ENCODE measurements at regions not wholly inside any gene's neighbourhood (a gene's known extent, or its start where the extent isn't known, plus 50 kb on each side); places are given as distances from the start of the nearest gene placed in this dataset.
"Not testable (repeated sequence)": the region's sequence is repeated elsewhere in the genome, so short reads cannot be mapped to it uniquely, and the experiment has no call there.

DNA sequence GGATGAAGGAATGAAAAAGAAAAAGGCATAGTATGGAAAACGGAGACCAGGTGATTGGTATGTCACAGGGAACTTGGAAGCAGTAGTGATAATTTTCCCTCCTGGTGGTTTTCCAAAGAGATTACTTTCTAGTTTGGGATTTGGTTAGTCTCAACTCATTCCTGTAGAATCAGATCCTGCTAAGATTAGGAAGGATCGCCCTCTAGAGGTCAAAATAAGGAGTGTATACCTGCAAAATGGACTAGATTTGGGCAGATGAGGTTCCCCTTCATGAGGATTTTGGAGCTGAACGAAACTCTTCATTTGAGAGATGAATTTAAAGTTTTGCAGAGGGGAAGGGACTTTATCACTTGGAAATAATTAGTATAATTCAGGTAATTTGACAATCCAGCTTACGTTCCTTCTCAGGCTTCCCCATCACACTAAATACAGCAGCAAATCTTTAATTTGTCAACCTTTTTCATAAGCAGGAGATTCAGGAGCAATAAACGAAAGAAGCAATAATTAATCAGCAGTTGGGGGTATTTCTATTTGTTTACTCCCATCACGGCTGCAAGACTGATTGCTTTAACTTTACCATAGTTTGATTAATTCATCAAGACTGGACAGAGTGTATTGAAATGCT is 65.2 kb downstream of the CCDC195 start:
- no peak overlapping the region for H3K4me3 ChIP-seq (ENCODE audit: low read length)
- no peaks in the 10 kb centered on the region for H3K27me3 ChIP-seq (ENCODE audit: control insufficient read depth, insufficient read depth, low read length)
- 5% methylated on average over 3 of the region's 6 CpGs for WGBS (ENCODE audit: insufficient coverage, low lambda C conversion rate)
- H3K4me1 ChIP-seq (ENCODE audit: control insufficient read depth, insufficient read depth, low read length) = no peaks in the 10 kb centered on the region
- no peak overlapping the region for H3K27ac ChIP-seq (ENCODE audit: low read length)
- DNase-seq = peak; percentile 19 to 23
- H3K9me3 ChIP-seq (ENCODE audit: control insufficient read depth, low read depth, low read length) = peaks cover 8% of the 10 kb centered on the region
- H3K36me3 ChIP-seq (ENCODE audit: control insufficient read depth, insufficient read depth, low read length) = no peaks in the 10 kb centered on the region

DNA sequence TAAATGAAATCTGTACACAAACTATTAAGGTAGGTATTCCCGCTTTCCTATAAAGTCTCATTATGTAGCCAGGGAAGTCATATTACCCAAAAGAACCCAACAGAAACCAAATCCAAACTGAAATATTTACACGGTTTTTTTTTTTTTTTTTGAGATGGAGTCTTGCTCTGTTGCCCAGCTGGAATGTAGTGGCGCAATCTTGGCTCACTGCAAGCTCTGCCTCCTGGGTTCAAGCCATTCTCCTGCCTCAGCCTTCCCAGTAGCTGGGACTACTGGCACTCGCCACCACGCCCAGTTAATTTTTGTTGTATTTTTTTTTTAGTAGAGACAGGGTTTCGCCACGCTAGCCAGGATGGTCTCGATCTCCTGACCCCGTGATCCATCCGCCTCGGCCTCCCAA is 62.5 kb upstream of the CUL3 start:
- not testable (repeated sequence) for H3K27me3 ChIP-seq (ENCODE audit: control insufficient read depth, insufficient read depth, low read length); H3K4me3 ChIP-seq (ENCODE audit: low read length); H3K27ac ChIP-seq (ENCODE audit: low read length); H3K9me3 ChIP-seq (ENCODE audit: control insufficient read depth, low read depth, low read length); DNase-seq; H3K36me3 ChIP-seq (ENCODE audit: control insufficient read depth, insufficient read depth, low read length); H3K4me1 ChIP-seq (ENCODE audit: control insufficient read depth, insufficient read depth, low read length)
- 100% methylated on average over 1 of the region's 11 CpGs for WGBS (ENCODE audit: insufficient coverage, low lambda C conversion rate)

DNA sequence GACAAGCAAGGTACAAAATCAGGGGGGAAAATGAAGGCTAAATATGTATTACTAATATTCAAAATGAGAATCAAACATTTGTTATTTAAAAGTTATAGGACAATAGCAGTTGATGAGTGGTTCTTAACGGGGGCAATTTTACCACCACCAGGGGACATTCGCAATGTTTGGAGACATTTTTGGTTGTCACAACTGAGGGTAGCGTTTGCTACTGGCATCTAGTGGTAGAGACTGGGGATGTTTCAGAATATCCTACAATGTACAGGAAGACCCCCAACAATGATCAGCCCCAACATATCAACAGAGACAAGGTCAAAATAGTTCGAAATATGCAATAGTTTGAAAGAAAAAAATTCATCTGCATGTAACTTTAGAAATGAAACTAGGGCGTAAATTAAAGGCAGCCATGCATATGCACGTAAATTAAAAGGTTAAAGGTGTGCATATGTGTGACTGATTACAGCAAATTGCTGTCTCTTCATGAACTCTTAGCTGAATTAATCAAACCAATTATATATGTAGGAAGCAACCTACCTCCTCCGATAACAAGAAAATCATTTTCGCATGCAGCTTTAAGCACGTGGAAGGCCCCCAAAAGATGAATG is 61.2 kb upstream of the CUL3 start:
- Histone ChIP-seq H3K4me3 (ENCODE audit: low read length) (no peak overlapping the region), H3K4me1 (ENCODE audit: control insufficient read depth, insufficient read depth, low read length) (peaks cover 6% of the 10 kb centered on the region), H3K36me3 (ENCODE audit: control insufficient read depth, insufficient read depth, low read length) (no peaks in the 10 kb centered on the region), H3K9me3 (ENCODE audit: control insufficient read depth, low read depth, low read length) (no peaks in the 10 kb centered on the region), H3K27ac (ENCODE audit: low read length) (no peak overlapping the region), H3K27me3 (ENCODE audit: control insufficient read depth, insufficient read depth, low read length) (no peaks in the 10 kb centered on the region)
- no peak for DNase-seq
- WGBS (ENCODE audit: insufficient coverage, low lambda C conversion rate) = 69% methylated on average over 6 of the region's 9 CpGs

DNA sequence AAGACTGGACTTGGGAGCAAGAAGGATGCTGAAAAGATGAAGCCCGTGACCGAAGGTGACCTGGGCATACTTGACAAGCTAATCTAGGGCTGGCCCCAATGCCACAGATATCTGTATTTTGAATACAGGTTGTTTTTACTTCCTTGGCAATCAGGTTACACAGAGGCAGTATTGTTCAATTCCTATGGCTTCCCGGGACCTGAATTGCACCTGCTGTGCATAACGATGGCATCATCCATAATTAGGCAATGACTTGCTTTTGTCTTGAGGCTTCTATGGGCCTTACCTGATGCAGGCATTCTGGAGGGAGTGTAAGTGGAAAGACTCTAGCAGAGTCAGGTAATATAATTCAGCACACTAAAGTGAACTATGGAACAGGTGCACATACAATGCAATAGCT is 60.6 kb upstream of the CUL3 start:
- WGBS (ENCODE audit: insufficient coverage, low lambda C conversion rate) = no CpG with 5 or more reads among the region's 4 CpGs
- H3K27me3 ChIP-seq (ENCODE audit: control insufficient read depth, insufficient read depth, low read length) = no peaks in the 10 kb centered on the region
- peak; percentile 68 to 85 for DNase-seq
- H3K4me3 ChIP-seq (ENCODE audit: low read length) = no peak overlapping the region
- no peak overlapping the region for H3K27ac ChIP-seq (ENCODE audit: low read length)
- H3K4me1 ChIP-seq (ENCODE audit: control insufficient read depth, insufficient read depth, low read length) = peaks cover 6% of the 10 kb centered on the region
- H3K9me3 ChIP-seq (ENCODE audit: control insufficient read depth, low read depth, low read length) = no peaks in the 10 kb centered on the region
- no peaks in the 10 kb centered on the region for H3K36me3 ChIP-seq (ENCODE audit: control insufficient read depth, insufficient read depth, low read length)

DNA sequence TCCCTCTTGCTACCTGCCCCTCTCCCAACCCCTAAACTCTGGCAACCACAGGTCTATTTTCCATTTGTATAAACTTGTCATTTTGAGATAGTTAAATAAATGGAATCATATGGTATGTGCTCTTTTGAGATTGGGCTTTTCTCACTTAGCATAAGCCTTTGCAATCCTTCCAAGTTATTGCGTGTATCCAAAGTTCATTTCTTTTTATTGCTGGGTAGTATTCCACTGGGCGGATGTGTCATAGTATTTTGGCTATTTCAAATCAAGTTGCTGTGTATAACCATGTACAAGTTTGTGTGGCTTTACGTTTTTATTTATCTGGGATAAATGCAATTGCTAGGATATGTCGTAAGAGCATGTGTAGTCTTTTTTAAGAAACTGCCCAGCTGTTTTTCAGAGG is 55.5 kb upstream of the CUL3 start:
- Histone ChIP-seq H3K9me3 (ENCODE audit: control insufficient read depth, low read depth, low read length) (no peaks in the 10 kb centered on the region), H3K36me3 (ENCODE audit: control insufficient read depth, insufficient read depth, low read length) (no peaks in the 10 kb centered on the region), H3K27ac (ENCODE audit: low read length) (peak overlapping the region; percentile 21), H3K4me1 (ENCODE audit: control insufficient read depth, insufficient read depth, low read length) (peaks cover 6% of the 10 kb centered on the region), H3K27me3 (ENCODE audit: control insufficient read depth, insufficient read depth, low read length) (no peaks in the 10 kb centered on the region), H3K4me3 (ENCODE audit: low read length) (no peak overlapping the region)
- no CpG with 5 or more reads among the region's 4 CpGs for WGBS (ENCODE audit: insufficient coverage, low lambda C conversion rate)
- DNase-seq = peak; percentile 39 to 66

DNA sequence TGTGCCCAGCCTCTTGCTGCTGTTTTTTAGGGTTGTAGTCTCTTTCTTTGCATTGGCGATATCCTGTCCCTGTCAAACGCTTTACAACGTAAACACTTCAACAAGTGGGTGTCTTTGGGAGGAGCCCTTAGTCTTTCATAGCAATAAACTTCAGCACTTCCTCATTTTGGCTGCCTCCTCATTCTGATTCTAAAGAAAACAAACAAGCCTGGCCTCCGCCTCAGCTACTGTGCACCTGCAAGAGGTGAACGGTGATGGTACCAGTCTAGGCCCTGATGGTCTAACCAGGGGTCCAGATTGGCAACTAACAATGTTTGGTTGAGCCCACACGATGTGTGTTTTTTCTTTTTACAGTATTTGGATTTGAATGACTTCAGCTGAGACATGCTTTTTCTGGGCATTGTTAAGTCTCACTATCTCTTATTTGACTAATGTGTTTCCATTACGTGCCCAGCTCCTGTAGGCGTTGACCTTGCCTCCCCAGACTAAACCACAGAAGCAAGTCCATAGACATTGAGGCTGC is 53.2 kb upstream of the CUL3 start:
- peak in 1 of 2 donors; percentile 58 for DNase-seq

More for the DNA sequence above, 53.2 kb upstream of the CUL3 start:
- Histone ChIP-seq H3K4me1 (ENCODE audit: control insufficient read depth, insufficient read depth, low read length) (peaks cover 2% of the 10 kb centered on the region), H3K36me3 (ENCODE audit: control insufficient read depth, insufficient read depth, low read length) (no peaks in the 10 kb centered on the region), H3K27ac (ENCODE audit: low read length) (no peak overlapping the region), H3K4me3 (ENCODE audit: low read length) (no peak overlapping the region), H3K27me3 (ENCODE audit: control insufficient read depth, insufficient read depth, low read length) (no peaks in the 10 kb centered on the region), H3K9me3 (ENCODE audit: control insufficient read depth, low read depth, low read length) (no peaks in the 10 kb centered on the region)
- WGBS (ENCODE audit: insufficient coverage, low lambda C conversion rate) = no CpG with 5 or more reads among the region's 8 CpGs

Data from large intestine (tissue), 3 donors.